ENCODE measurements at regions not wholly inside any gene's neighbourhood (a gene's known extent, or its start where the extent isn't known, plus 50 kb on each side); places are given as distances from the start of the nearest gene placed in this dataset.

GRCh38 chr4:14641871-14642270, 360.4 kb upstream of the CPEB2 start:
- TF ChIP-seq CTCF (conservative IDR thresholded peaks at IDR 0.05; ENCODE audit: control insufficient read depth, insufficient read depth, low read depth, low read length): no peak
- DNase-seq (ENCODE audit: low read depth): no peak
- no peak overlapping the region for H3K4me3 ChIP-seq (ENCODE audit: control insufficient read depth, low read depth, low read length)

GRCh38 chr4:14644580-14645282, 357.6 kb upstream of the CPEB2 start:
- no peak overlapping the region for H3K4me3 ChIP-seq (ENCODE audit: control insufficient read depth, low read depth, low read length)
- no peak for DNase-seq (ENCODE audit: low read depth)
- no peak for TF ChIP-seq CTCF (conservative IDR thresholded peaks at IDR 0.05; ENCODE audit: control insufficient read depth, insufficient read depth, low read depth, low read length)

- no peak for TF ChIP-seq CTCF (conservative IDR thresholded peaks at IDR 0.05; ENCODE audit: control insufficient read depth, insufficient read depth, low read depth, low read length)
- no peak overlapping the region for H3K4me3 ChIP-seq (ENCODE audit: control insufficient read depth, low read depth, low read length)
- peak; percentile 6 for DNase-seq (ENCODE audit: low read depth)
Measured at GRCh38 chr4:14646831-14647230, 355.4 kb upstream of the CPEB2 start.

- no peak for TF ChIP-seq CTCF (conservative IDR thresholded peaks at IDR 0.05; ENCODE audit: control insufficient read depth, insufficient read depth, low read depth, low read length)
- DNase-seq (ENCODE audit: low read depth): peak; percentile 10
- H3K4me3 ChIP-seq (ENCODE audit: control insufficient read depth, low read depth, low read length): no peak overlapping the region
Measured at GRCh38 chr4:14650127-14650526, 352.2 kb upstream of the CPEB2 start.

GRCh38 chr4:14652522-14652921, 349.8 kb upstream of the CPEB2 start:
- no peak for DNase-seq (ENCODE audit: low read depth)
- TF ChIP-seq CTCF (conservative IDR thresholded peaks at IDR 0.05; ENCODE audit: control insufficient read depth, insufficient read depth, low read depth, low read length): no peak
- H3K4me3 ChIP-seq (ENCODE audit: control insufficient read depth, low read depth, low read length): no peak overlapping the region

- no peak for DNase-seq (ENCODE audit: low read depth)
- no peak for TF ChIP-seq CTCF (conservative IDR thresholded peaks at IDR 0.05; ENCODE audit: control insufficient read depth, insufficient read depth, low read depth, low read length)
- no peak overlapping the region for H3K4me3 ChIP-seq (ENCODE audit: control insufficient read depth, low read depth, low read length)
Measured at GRCh38 chr4:14653338-14653737, 348.9 kb upstream of the CPEB2 start.

GRCh38 chr4:14659286-14659685, 343.0 kb upstream of the CPEB2 start:
- no peak overlapping the region for H3K4me3 ChIP-seq (ENCODE audit: control insufficient read depth, low read depth, low read length)
- no peak for TF ChIP-seq CTCF (conservative IDR thresholded peaks at IDR 0.05; ENCODE audit: control insufficient read depth, insufficient read depth, low read depth, low read length)
- no peak for DNase-seq (ENCODE audit: low read depth)

Measured in fibroblast of mammary gland (primary cell).